DND-41 (cell line): ENCODE measurements at regions not wholly inside any gene's neighbourhood (a gene's known extent, or its start where the extent isn't known, plus 50 kb on each side); places are given as distances from the start of the nearest gene placed in this dataset.

Experiments
- EZH2 ChIP-seq: IDR thresholded peaks from 3 replicates; pipeline ENCODE4 v1.6.1; 2012; ENCODE audit warnings: borderline replicate concordance, low read depth, mild to moderate bottlenecking, moderate library complexity, low read length, inconsistent platforms; ENCODE audit not compliant: severe bottlenecking
- TF ChIP-seq, protein P1 (sequence below): IDR thresholded peaks from 2 replicates; pipeline ENCODE4 v1.5.1; 2012; ENCODE audit warnings: borderline replicate concordance, low read length, moderate library complexity, mild to moderate bottlenecking; ENCODE audit not compliant: poor library complexity, severe bottlenecking; ENCODE audit errors: extremely low read depth

DNA sequence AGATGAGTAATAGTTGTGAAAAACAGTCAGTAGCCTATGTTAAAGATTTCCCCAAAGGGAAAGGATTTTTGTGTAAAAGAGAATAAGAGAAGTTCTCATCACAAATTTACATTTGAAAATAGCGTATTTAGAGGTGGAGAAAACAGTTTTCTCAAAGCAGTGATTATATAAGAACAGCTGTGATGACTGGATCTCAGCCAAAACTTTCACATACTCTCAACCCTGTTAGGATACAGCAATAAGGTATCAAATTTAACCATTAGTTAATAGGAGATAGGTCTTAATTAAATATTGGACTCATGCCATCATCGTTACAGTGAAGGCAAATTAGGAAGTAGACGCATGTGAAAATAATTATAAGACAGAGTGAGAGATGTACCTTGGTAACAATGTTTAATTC, 622.7 kb downstream of the PCDH18 start:
- TF ChIP-seq, protein P1, sequence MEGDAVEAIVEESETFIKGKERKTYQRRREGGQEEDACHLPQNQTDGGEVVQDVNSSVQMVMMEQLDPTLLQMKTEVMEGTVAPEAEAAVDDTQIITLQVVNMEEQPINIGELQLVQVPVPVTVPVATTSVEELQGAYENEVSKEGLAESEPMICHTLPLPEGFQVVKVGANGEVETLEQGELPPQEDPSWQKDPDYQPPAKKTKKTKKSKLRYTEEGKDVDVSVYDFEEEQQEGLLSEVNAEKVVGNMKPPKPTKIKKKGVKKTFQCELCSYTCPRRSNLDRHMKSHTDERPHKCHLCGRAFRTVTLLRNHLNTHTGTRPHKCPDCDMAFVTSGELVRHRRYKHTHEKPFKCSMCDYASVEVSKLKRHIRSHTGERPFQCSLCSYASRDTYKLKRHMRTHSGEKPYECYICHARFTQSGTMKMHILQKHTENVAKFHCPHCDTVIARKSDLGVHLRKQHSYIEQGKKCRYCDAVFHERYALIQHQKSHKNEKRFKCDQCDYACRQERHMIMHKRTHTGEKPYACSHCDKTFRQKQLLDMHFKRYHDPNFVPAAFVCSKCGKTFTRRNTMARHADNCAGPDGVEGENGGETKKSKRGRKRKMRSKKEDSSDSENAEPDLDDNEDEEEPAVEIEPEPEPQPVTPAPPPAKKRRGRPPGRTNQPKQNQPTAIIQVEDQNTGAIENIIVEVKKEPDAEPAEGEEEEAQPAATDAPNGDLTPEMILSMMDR, result no peak
- no peak for TF ChIP-seq EZH2
